Mesendoderm (in vitro differentiated cells): ENCODE measurements at regions not wholly inside any gene's neighbourhood (a gene's known extent, or its start where the extent isn't known, plus 50 kb on each side); places are given as distances from the start of the nearest gene placed in this dataset.
"Not testable (repeated sequence)": the region's sequence is repeated elsewhere in the genome, so short reads cannot be mapped to it uniquely, and the experiment has no call there.

Experiments used
- DNase-seq: peaks from one replicate; pipeline ENCODE4 v3.0.0; 2013
- H2AK5ac ChIP-seq: 2 replicates; pipeline ENCODE4 v1.6.1; 2013; ENCODE audit warnings: low read length, inconsistent platforms
- H2BK120ac ChIP-seq: 2 replicates; pipeline ENCODE4 v1.6.1; 2013; ENCODE audit warnings: low read depth, mild to moderate bottlenecking, low read length, moderate library complexity, mixed read lengths
- H2BK15ac ChIP-seq: replicated peaks from 2 replicates; pipeline ENCODE4 v1.6.1; 2013; ENCODE audit warnings: low read depth, mild to moderate bottlenecking, moderate library complexity
- H2BK5ac ChIP-seq: 2 replicates; pipeline ENCODE4 v1.6.1; 2013; ENCODE audit warnings: low read length, inconsistent platforms
- H3K18ac ChIP-seq: 2 replicates; pipeline ENCODE4 v1.6.1; 2013; ENCODE audit warnings: mild to moderate bottlenecking, low read length, mixed read lengths
- H3K23ac ChIP-seq: one replicate; pipeline ENCODE4 v1.6.1; 2013; ENCODE audit warnings: low read length
- H3K27ac ChIP-seq: 2 replicates; pipeline ENCODE4 v1.5.1; 2013; ENCODE audit warnings: low read depth, mild to moderate bottlenecking, inconsistent platforms, low read length, moderate library complexity
- H3K27me3 ChIP-seq: 2 replicates; pipeline ENCODE4 v1.6.1; 2013; ENCODE audit warnings: low read length, control low read depth, mild to moderate bottlenecking, inconsistent platforms; ENCODE audit not compliant: insufficient read depth, poor library complexity
- H3K36me3 ChIP-seq: 2 replicates; pipeline ENCODE4 v1.6.1; 2013; ENCODE audit warnings: low read length, inconsistent platforms; ENCODE audit not compliant: control insufficient read depth, insufficient read depth
- H3K4ac ChIP-seq: one replicate; pipeline ENCODE4 v1.6.1; 2013; ENCODE audit warnings: low read depth, mild to moderate bottlenecking, low read length, moderate library complexity
- H3K4me1 ChIP-seq: 2 replicates; pipeline ENCODE4 v1.6.1; 2013; ENCODE audit warnings: low read depth, low read length, inconsistent platforms; ENCODE audit not compliant: control insufficient read depth
- H3K4me2 ChIP-seq: 2 replicates; pipeline ENCODE4 v1.6.1; 2013; ENCODE audit warnings: low read length
- H3K4me3 ChIP-seq: 2 replicates; pipeline ENCODE4 v1.5.1; 2013; ENCODE audit warnings: mild to moderate bottlenecking, low read length
- H3K56ac ChIP-seq: one replicate; pipeline ENCODE4 v1.6.1; 2013; ENCODE audit warnings: low read length
- H3K79me1 ChIP-seq: 2 replicates; pipeline ENCODE4 v1.6.1; 2013; ENCODE audit warnings: low read length, inconsistent platforms
- H3K79me2 ChIP-seq: 2 replicates; pipeline ENCODE4 v1.6.1; 2013; ENCODE audit warnings: mild to moderate bottlenecking, low read length; ENCODE audit not compliant: control insufficient read depth, insufficient read depth
- H3K9ac ChIP-seq: 2 replicates; pipeline ENCODE4 v1.6.1; 2013; ENCODE audit warnings: low read length, inconsistent platforms
- H4K5ac ChIP-seq: one replicate; pipeline ENCODE4 v1.6.1; 2013; ENCODE audit warnings: low read length
- H4K8ac ChIP-seq: one replicate; pipeline ENCODE4 v1.6.1; 2013; ENCODE audit warnings: low read depth, mild to moderate bottlenecking, control low read depth, low read length, moderate library complexity
- WGBS: extraction: QIAGEN DNeasy Blood & Tissue Kit; methylation state at CpG from one replicate; pipeline ENCODE4 v1.1.7; 2013; ENCODE audit warnings: low lambda C conversion rate, missing lambda C conversion rate; ENCODE audit not compliant: insufficient coverage; ENCODE audit errors: extremely low coverage; 5-methylcytosine and 5-hydroxymethylcytosine counted together

GRCh38 chr18:30446605-30447004, 595.9 kb downstream of the DSC3 start:
- Histone ChIP-seq H3K79me1 (no peaks in the 10 kb centered on the region), H4K5ac (no peak overlapping the region), H3K79me2 (no peaks in the 10 kb centered on the region), H2BK120ac (no peak overlapping the region), H3K56ac (no peak overlapping the region), H2AK5ac (no peak overlapping the region), H3K27ac (no peak overlapping the region), H2BK5ac (no peak overlapping the region), H4K8ac (no peak overlapping the region), H3K18ac (peak overlapping the region; percentile 97), H3K4ac (no peak overlapping the region), H3K4me3 (no peak overlapping the region), H3K4me2 (no peak overlapping the region), H3K27me3 (no peaks in the 10 kb centered on the region), H3K36me3 (no peaks in the 10 kb centered on the region), H3K4me1 (no peaks in the 10 kb centered on the region), H3K23ac (no peak overlapping the region), H3K9ac (no peak overlapping the region), H2BK15ac (no peak overlapping the region)
- no CpG with 5 or more reads among the region's 6 CpGs for WGBS
- no peak for DNase-seq

GRCh38 chr18:30444544-30444943, 598.0 kb downstream of the DSC3 start:
- Histone ChIP-seq H3K4me2 (no peak overlapping the region), H3K23ac (no peak overlapping the region), H3K9ac (no peak overlapping the region), H3K79me1 (no peaks in the 10 kb centered on the region), H2BK5ac (no peak overlapping the region), H2BK120ac (no peak overlapping the region), H3K79me2 (no peaks in the 10 kb centered on the region), H3K27me3 (no peaks in the 10 kb centered on the region), H3K27ac (no peak overlapping the region), H3K4ac (no peak overlapping the region), H4K5ac (no peak overlapping the region), H3K4me1 (no peaks in the 10 kb centered on the region), H3K36me3 (no peaks in the 10 kb centered on the region), H4K8ac (no peak overlapping the region), H3K18ac (no peak overlapping the region), H3K4me3 (no peak overlapping the region), H3K56ac (no peak overlapping the region), H2BK15ac (no peak overlapping the region), H2AK5ac (no peak overlapping the region)
- no CpG with 5 or more reads among the region's 2 CpGs for WGBS
- no peak for DNase-seq

GRCh38 chr18:30440351-30440750, 602.2 kb downstream of the DSC3 start:
- H3K18ac ChIP-seq = no peak overlapping the region
- H2BK120ac ChIP-seq = no peak overlapping the region
- no peak overlapping the region for H4K8ac ChIP-seq
- H3K4me1 ChIP-seq = no peaks in the 10 kb centered on the region
- H3K36me3 ChIP-seq = no peaks in the 10 kb centered on the region
- H3K27ac ChIP-seq = no peak overlapping the region
- DNase-seq = no peak
- WGBS = no CpG with 5 or more reads among the region's 2 CpGs
- H2BK15ac ChIP-seq = no peak overlapping the region
- H4K5ac ChIP-seq = no peak overlapping the region
- H3K56ac ChIP-seq = no peak overlapping the region
- no peak overlapping the region for H3K23ac ChIP-seq
- no peaks in the 10 kb centered on the region for H3K79me2 ChIP-seq
- H2BK5ac ChIP-seq = no peak overlapping the region
- no peaks in the 10 kb centered on the region for H3K27me3 ChIP-seq
- no peak overlapping the region for H3K9ac ChIP-seq
- H3K4me3 ChIP-seq = no peak overlapping the region
- H3K79me1 ChIP-seq = no peaks in the 10 kb centered on the region
- H3K4me2 ChIP-seq = no peak overlapping the region
- H3K4ac ChIP-seq = no peak overlapping the region
- no peak overlapping the region for H2AK5ac ChIP-seq

GRCh38 chr18:30439174-30439573, 603.4 kb downstream of the DSC3 start:
- Histone ChIP-seq H3K4me3 (no peak overlapping the region), H3K27ac (no peak overlapping the region), H2AK5ac (no peak overlapping the region), H3K4me2 (no peak overlapping the region), H3K18ac (no peak overlapping the region), H3K4me1 (no peaks in the 10 kb centered on the region), H3K9ac (no peak overlapping the region), H2BK120ac (no peak overlapping the region), H3K79me1 (no peaks in the 10 kb centered on the region), H3K4ac (no peak overlapping the region), H3K36me3 (no peaks in the 10 kb centered on the region), H4K8ac (no peak overlapping the region), H2BK5ac (no peak overlapping the region), H3K27me3 (no peaks in the 10 kb centered on the region), H4K5ac (no peak overlapping the region), H3K56ac (no peak overlapping the region), H2BK15ac (no peak overlapping the region), H3K23ac (no peak overlapping the region), H3K79me2 (no peaks in the 10 kb centered on the region)
- no peak for DNase-seq
- no CpG with 5 or more reads among the region's 2 CpGs for WGBS

GRCh38 chr18:30432349-30432748, 610.2 kb downstream of the DSC3 start:
- no peak overlapping the region for H2AK5ac ChIP-seq
- H3K36me3 ChIP-seq = no peaks in the 10 kb centered on the region
- no CpG with 5 or more reads among the region's 2 CpGs for WGBS

GRCh38 chr18:30419399-30419798, 623.1 kb downstream of the DSC3 start:
- not testable (repeated sequence) for H3K4me1 ChIP-seq, H4K5ac ChIP-seq, H3K27ac ChIP-seq, H3K18ac ChIP-seq, H3K9ac ChIP-seq, DNase-seq, H3K23ac ChIP-seq, H3K79me2 ChIP-seq, H4K8ac ChIP-seq, H3K79me1 ChIP-seq, H2AK5ac ChIP-seq, H3K4me3 ChIP-seq, H3K36me3 ChIP-seq, H2BK15ac ChIP-seq, H3K56ac ChIP-seq, H2BK120ac ChIP-seq, H3K4me2 ChIP-seq, H3K4ac ChIP-seq, H3K27me3 ChIP-seq, H2BK5ac ChIP-seq
- WGBS = no CpG with 5 or more reads among the region's 11 CpGs

More at GRCh38 chr18:30432349-30432748, 610.2 kb downstream of the DSC3 start:
- no peaks in the 10 kb centered on the region for H3K4me1 ChIP-seq
- H3K9ac ChIP-seq = no peak overlapping the region
- H3K4me3 ChIP-seq = no peak overlapping the region
- H4K5ac ChIP-seq = no peak overlapping the region
- H3K18ac ChIP-seq = no peak overlapping the region
- H3K27me3 ChIP-seq = no peaks in the 10 kb centered on the region
- no peak overlapping the region for H2BK120ac ChIP-seq
- H2BK15ac ChIP-seq = no peak overlapping the region
- no peak overlapping the region for H3K4ac ChIP-seq
- no peak overlapping the region for H3K4me2 ChIP-seq
- no peak overlapping the region for H3K23ac ChIP-seq
- no peak for DNase-seq
- no peak overlapping the region for H3K27ac ChIP-seq
- no peak overlapping the region for H3K56ac ChIP-seq
- no peaks in the 10 kb centered on the region for H3K79me1 ChIP-seq
- no peak overlapping the region for H4K8ac ChIP-seq
- no peak overlapping the region for H2BK5ac ChIP-seq
- no peaks in the 10 kb centered on the region for H3K79me2 ChIP-seq
